ENCODE measurements at regions not wholly inside any gene's neighbourhood (a gene's known extent, or its start where the extent isn't known, plus 50 kb on each side); places are given as distances from the start of the nearest gene placed in this dataset.

DNA sequence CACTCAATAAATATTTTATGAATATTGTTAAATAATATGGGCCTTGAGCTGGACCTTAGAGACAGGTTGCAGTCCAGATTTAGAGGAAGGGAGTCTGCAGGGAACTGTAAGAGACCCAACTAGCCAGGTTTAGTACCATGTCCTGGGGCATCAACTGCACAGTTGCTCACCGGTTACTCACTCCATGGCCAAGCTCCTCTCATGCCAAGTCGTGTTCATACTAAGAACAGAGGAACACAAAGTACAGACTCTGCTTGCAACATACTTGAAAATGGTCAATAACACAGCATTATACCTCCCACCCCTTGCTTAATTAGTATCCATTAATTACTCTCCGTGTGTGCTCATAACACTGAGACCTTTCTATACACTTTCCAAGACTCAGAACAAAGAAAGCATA, 317.6 kb upstream of the PIK3R1 start:
- no peaks in the 10 kb centered on the region for H4K20me1 ChIP-seq (ENCODE audit: low read depth, low read length)
- no peak overlapping the region for H3K4me3 ChIP-seq (ENCODE audit: insufficient read depth, low read length, poor library complexity, severe bottlenecking)
- H3K9ac ChIP-seq (ENCODE audit: low read length) = no peak overlapping the region
- H3K9me3 ChIP-seq (ENCODE audit: insufficient read depth, low read length) = no peaks in the 10 kb centered on the region
- H3K27ac ChIP-seq (ENCODE audit: low read depth, low read length) = no peak overlapping the region
- no peak overlapping the region for H3K4me2 ChIP-seq (ENCODE audit: low read depth, low read length, poor library complexity, severe bottlenecking)
- TF ChIP-seq, protein P1, sequence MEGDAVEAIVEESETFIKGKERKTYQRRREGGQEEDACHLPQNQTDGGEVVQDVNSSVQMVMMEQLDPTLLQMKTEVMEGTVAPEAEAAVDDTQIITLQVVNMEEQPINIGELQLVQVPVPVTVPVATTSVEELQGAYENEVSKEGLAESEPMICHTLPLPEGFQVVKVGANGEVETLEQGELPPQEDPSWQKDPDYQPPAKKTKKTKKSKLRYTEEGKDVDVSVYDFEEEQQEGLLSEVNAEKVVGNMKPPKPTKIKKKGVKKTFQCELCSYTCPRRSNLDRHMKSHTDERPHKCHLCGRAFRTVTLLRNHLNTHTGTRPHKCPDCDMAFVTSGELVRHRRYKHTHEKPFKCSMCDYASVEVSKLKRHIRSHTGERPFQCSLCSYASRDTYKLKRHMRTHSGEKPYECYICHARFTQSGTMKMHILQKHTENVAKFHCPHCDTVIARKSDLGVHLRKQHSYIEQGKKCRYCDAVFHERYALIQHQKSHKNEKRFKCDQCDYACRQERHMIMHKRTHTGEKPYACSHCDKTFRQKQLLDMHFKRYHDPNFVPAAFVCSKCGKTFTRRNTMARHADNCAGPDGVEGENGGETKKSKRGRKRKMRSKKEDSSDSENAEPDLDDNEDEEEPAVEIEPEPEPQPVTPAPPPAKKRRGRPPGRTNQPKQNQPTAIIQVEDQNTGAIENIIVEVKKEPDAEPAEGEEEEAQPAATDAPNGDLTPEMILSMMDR (IDR thresholded peaks at IDR 0.05; ENCODE audit: insufficient read depth, low read length, poor library complexity, severe bottlenecking) = no peak
- TF ChIP-seq EZH2phosphoT487 (conservative IDR thresholded peaks at IDR 0.05; ENCODE audit: low read length) = no peak
- H3F3A ChIP-seq (ENCODE audit: insufficient read depth) = no peaks in the 10 kb centered on the region
- H3K79me2 ChIP-seq (ENCODE audit: insufficient read depth, low read length) = no peaks in the 10 kb centered on the region
- no peaks in the 10 kb centered on the region for H3K36me3 ChIP-seq (ENCODE audit: low read length)
- H3K27me3 ChIP-seq (ENCODE audit: low read length) = no peaks in the 10 kb centered on the region
- H2AFZ ChIP-seq (ENCODE audit: low read depth, low read length, severe bottlenecking) = no peak overlapping the region
- no peaks in the 10 kb centered on the region for H3K9me2 ChIP-seq (replicated peaks; ENCODE audit: insufficient read depth, low read length)

GRCh38 chr5:67897431-67897830, 318.1 kb upstream of the PIK3R1 start:
- no peak overlapping the region for H2AFZ ChIP-seq (ENCODE audit: low read depth, low read length, severe bottlenecking)
- H3K9ac ChIP-seq (ENCODE audit: low read length) = no peak overlapping the region
- no peaks in the 10 kb centered on the region for H3K9me2 ChIP-seq (replicated peaks; ENCODE audit: insufficient read depth, low read length)
- no peak overlapping the region for H3K4me2 ChIP-seq (ENCODE audit: low read depth, low read length, poor library complexity, severe bottlenecking)
- H3F3A ChIP-seq (ENCODE audit: insufficient read depth) = no peaks in the 10 kb centered on the region
- no peak overlapping the region for H3K27ac ChIP-seq (ENCODE audit: low read depth, low read length)
- H3K27me3 ChIP-seq (ENCODE audit: low read length) = no peaks in the 10 kb centered on the region
- H4K20me1 ChIP-seq (ENCODE audit: low read depth, low read length) = no peaks in the 10 kb centered on the region
- TF ChIP-seq EZH2phosphoT487 (conservative IDR thresholded peaks at IDR 0.05; ENCODE audit: low read length) = no peak
- TF ChIP-seq, protein P1 (IDR thresholded peaks at IDR 0.05; ENCODE audit: insufficient read depth, low read length, poor library complexity, severe bottlenecking) = no peak
- H3K4me3 ChIP-seq (ENCODE audit: insufficient read depth, low read length, poor library complexity, severe bottlenecking) = no peak overlapping the region
- no peaks in the 10 kb centered on the region for H3K79me2 ChIP-seq (ENCODE audit: insufficient read depth, low read length)
- no peaks in the 10 kb centered on the region for H3K36me3 ChIP-seq (ENCODE audit: low read length)
- no peaks in the 10 kb centered on the region for H3K9me3 ChIP-seq (ENCODE audit: insufficient read depth, low read length)

DNA sequence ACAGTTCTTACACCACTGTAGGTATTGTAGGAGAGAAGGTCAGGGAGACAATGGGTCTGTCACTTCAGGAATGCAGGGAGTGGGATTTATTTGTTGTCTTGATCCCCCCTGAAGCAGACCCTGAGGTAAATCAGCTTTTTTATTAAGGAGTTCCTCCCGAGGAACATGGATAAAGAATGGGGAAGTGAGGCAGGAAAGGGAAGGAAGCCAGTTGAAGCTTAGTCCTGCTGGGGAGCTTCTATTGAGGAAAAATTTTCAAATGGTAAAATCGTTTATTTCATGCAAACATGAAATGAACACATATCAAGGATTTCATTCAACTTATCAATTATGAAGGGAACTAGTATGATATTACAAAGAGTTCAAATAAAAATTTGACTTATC, 318.6 kb upstream of the PIK3R1 start:
- Histone ChIP-seq H4K20me1 (ENCODE audit: low read depth, low read length) (no peaks in the 10 kb centered on the region), H3K36me3 (ENCODE audit: low read length) (no peaks in the 10 kb centered on the region), H2AFZ (ENCODE audit: low read depth, low read length, severe bottlenecking) (no peak overlapping the region), H3K9me3 (ENCODE audit: insufficient read depth, low read length) (no peaks in the 10 kb centered on the region), H3K9me2 (replicated peaks; ENCODE audit: insufficient read depth, low read length) (no peaks in the 10 kb centered on the region), H3K4me2 (ENCODE audit: low read depth, low read length, poor library complexity, severe bottlenecking) (no peak overlapping the region), H3K27me3 (ENCODE audit: low read length) (no peaks in the 10 kb centered on the region), H3K27ac (ENCODE audit: low read depth, low read length) (no peak overlapping the region), H3K79me2 (ENCODE audit: insufficient read depth, low read length) (no peaks in the 10 kb centered on the region), H3K9ac (ENCODE audit: low read length) (no peak overlapping the region), H3K4me3 (ENCODE audit: insufficient read depth, low read length, poor library complexity, severe bottlenecking) (no peak overlapping the region), H3F3A (ENCODE audit: insufficient read depth) (no peaks in the 10 kb centered on the region)
- no peak for TF ChIP-seq EZH2phosphoT487 (conservative IDR thresholded peaks at IDR 0.05; ENCODE audit: low read length)
- TF ChIP-seq, protein P1 (IDR thresholded peaks at IDR 0.05; ENCODE audit: insufficient read depth, low read length, poor library complexity, severe bottlenecking) = no peak
